GM19238 (cell line): ENCODE measurements at regions not wholly inside any gene's neighbourhood (a gene's known extent, or its start where the extent isn't known, plus 50 kb on each side); places are given as distances from the start of the nearest gene placed in this dataset.

Experiments
- DNase-seq: peaks from one replicate; pipeline ENCODE4 v3.0.0; 2011; ENCODE audit warnings: low spot score; ENCODE audit not compliant: insufficient read length

DNA sequence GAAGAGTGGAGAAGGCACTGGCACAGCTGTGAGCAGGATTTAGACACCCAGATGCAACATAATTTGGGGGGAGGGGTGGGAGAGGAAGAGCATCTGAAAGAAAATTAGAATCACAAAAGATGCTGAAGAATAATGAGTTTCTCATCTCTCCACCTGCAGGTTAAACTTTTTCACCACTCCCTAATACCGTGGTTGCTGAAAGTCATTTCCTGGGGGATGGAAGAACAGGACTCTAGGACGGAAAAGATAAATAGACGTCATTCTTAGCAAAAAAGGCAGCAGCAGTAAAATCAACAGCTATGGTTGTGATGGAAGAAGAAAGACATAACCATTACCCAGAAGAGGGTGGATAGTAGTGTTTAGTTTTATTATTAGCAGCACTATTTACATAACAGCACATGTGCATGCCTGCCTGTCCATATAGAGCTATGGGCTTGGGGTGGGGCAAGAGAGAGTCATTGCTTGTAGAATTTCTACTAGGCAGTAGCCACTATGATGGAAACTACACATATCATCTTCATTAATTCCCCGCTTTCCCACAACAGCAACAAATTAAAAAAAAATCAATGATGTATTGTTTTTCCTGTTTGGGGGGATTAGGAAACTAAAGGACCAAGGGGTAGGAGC lies 212.2 kb downstream of the TRIB2 start:
- DNase-seq = no peak

DNA sequence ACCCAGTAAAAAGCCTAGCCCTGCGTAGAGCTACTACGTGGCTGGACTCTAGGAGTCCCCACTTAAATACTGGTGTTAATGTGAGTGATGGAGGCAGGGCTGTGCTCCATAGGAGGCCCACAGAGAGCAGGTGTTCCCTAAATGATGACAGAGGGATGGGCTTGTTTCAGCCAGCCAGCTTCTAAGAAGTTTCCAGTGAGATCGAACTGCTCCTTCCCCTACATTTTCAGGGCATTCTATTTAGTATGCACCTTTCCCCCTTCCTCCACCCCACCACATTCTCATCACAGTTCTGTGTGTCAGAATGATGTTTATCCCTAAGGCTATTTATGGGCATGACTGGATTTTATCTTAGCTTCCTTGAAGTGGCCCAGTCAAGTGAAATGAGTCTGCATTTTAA lies 213.0 kb downstream of the TRIB2 start:
- DNase-seq = no peak

DNA sequence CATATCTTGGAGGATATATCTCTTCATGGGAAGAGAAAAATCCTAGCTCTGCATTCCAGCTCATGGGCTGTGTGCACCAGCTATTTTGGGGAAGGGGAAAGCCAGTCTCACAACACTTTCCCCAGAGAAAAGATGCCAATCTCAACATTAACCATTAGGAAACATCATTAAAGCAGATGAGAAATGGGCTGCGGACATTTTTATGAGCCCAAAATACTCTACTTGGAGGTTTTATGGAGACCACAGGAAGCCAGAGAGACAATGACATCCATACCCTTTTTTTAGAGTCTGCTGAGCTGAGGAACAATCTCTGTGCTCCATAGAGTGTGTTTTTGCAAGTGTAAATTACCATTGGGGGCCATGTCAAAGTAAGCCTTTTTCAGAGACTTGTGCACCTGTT lies 213.7 kb downstream of the TRIB2 start:
- DNase-seq = no peak

DNA sequence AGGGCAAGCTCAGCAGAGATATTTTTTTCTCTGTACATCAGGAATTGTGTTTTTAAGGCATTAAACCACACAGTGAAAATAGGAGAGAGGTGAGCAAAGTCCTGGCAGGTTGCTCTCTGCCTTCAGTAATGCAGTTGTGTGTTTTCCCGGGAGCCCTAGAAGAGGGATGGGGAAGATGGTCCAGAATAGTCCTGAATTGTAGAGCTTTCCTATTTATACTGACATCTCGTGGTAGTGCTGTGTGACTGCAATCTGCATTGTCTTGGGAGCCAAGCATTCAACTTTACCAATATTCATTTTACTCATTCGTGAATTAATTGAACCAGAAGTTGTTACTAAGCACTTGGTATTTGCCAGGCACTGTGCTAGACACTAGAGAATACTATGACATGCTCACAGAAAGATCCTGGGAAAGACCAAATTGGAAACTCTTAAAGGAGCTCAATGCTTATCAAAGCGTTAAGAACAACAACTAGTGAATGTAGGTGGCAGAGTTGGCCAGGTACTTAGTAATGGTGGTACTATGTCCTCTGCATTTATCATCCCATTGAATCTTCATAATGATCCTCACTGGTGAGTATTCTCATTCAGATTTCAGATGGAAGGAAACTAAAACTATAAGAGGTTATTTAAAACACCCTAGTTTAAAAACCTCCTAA lies 214.6 kb downstream of the TRIB2 start:
- no peak for DNase-seq

DNA sequence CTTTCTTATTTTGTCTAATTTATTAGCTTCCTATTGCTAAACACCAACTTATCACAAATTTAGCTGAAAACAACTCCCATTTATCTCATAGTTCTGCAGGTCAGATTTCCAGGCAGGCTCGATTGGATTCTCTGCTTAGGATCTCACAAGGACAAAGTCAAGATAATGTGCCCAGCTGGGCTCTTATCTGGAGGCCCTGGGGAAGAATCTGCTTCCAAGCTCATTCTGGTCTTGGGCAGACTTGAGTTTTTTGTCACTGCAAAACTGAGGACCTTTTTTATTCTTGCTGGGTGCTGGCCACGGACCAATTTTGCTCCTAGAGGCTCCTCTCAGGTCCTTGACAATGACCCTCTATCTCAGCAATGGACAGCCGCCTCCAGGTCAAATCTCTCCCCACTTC lies 215.5 kb downstream of the TRIB2 start:
- DNase-seq = no peak

DNA sequence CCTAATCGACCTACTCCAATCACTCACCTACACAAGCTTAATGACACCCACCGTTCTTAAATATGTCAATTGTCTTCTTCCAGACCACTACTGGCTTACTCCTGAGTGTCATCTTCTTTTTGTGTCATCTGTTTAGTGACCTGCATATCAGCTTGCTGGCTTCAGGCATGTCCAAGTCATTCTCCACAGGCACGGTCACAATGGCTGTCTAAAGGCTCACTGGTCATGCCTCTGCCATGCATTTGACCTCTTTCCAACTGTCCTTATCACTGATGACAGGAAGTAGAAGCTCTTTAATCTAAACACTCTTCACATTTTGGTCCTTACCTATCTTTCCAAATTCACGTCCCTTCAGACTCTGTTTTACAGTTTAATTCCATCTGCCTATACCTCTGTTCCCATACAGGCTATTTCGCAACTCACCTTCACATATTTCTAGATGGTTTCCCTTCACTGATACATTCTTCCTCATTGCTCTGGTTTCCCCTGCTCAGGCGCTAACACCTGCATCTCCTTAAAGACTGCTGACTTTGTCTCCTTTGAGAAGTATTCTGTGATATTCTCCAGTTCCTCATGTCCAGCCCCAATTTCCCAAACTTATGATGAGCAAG lies 217.5 kb downstream of the TRIB2 start:
- DNase-seq = no peak

DNA sequence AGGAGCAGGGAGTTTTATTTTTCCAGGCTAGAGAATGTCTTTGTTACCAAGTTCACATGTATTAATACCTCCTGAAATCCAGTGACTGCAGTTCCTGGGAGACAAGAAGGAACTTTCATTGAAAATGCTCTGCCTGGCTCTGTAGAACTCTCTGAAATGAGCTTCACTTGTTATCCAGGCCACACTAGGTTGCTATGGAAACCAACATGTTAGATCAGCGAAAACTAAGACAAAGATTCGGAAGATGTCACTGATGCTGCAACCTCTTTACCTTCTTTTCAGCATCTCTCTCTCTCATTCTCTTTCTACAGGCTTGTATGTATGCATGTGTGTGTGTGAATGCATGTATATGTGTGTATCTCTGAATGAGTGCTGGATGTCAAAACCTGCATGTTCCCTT lies 218.5 kb downstream of the TRIB2 start:
- DNase-seq = no peak

DNA sequence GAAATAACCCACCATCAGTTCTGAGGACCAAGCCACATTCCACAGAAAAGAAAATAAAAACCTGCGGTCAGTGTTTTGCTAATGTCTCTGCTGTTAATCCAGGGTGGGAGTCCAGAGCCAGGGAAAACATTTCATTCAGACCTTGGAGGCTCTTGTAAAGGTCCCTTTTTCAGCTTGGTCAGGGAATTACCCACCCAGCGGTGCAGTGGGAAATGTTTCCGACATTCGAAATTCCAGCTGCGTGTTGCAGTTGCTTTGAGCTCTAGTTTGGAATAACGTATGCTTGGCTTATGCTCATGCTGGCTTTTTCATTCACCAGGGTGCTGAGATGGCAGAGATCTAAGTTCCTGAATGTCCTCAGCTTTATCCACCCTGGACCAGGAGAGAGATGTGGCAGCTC lies 219.1 kb downstream of the TRIB2 start:
- DNase-seq = no peak

DNA sequence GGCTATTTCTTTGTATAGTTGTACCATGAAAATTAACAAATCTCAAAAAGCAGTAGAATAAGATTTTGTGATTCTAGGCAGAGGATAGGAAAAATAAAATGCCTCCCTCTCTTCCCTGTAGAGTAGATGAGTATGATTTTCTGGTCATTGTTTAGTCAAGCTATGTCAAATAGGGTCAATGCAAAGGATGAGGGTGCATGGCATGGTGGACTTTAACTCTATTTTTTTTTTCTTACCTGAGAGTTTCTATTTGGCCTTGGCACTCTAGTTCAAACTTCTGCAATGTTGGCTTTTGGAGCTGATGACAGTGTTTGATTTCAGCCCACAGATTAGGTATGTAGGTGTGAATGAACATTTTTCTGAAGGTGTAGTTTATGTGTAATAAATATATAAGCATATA lies 224.5 kb downstream of the TRIB2 start:
- no peak for DNase-seq

DNA sequence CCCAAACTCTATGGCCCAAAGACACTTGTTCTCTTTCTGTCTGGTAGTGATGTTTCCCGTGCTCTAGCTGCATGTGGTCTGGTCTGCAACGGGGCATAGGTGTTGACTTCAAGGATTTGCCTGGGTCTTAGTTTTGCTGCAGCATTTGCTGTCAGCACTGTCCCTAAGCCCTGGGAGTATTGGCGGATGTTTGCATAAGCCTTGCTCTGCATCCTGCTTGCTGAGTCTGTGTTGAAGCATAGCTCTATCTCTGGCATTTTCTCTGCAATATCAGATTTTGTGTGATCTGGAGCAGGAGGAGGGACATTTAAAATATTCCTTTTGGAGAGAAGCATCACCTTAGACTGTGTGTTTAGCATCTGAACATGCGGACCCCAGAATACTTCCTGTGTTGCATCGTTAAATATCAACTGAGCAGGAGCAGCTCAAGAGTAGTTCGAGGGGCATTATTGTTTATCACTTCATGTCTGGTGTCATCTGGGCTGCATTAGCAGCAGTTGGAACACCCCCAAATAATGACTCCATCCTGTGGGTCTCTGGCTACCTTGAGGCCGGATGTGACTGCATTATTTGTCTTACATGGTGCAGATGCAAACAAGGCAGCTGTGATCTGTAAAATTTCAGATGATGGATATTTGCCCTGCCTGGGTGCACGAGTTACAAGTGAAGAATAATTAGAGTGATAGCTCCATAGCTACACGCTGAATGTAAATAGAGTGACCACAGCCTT lies 231.7 kb downstream of the TRIB2 start:
- DNase-seq = no peak

DNA sequence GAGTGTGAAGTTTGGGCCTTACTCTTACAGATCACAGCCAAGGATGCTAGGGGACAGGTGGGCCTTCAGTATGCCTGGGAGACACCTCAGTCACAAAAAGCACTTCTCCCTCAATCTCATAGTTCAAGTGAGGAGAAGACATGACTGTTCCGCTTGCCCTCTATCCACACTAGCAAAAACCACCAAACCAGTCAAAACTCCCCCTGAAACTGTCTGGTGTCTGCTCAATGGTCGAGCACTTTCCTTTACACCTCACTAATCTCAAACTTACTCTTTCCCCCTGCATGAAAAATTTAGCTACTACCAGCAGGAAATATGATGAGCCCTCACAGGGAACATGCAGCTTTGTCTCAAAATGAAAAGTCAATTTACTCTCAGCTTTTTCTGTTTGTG lies 232.2 kb downstream of the TRIB2 start:
- no peak for DNase-seq

DNA sequence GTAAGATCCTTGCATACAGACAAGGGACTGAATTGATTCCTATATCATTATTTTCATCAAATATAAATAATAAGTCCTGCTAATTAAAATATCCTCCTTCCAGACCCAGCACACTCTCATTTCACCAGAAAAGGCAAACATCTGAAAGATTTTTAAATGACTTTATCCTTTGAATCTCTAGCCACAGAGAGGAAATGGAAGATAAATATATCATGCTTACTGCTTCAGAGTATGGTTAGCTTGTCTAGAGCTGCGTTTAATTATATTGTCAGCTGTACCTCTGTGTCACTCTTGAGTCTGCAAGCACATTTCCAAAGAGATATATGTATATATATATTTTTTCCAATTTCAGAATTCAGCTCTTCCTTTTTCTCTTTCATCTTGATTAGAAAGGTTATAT lies 232.7 kb downstream of the TRIB2 start:
- DNase-seq = no peak

DNA sequence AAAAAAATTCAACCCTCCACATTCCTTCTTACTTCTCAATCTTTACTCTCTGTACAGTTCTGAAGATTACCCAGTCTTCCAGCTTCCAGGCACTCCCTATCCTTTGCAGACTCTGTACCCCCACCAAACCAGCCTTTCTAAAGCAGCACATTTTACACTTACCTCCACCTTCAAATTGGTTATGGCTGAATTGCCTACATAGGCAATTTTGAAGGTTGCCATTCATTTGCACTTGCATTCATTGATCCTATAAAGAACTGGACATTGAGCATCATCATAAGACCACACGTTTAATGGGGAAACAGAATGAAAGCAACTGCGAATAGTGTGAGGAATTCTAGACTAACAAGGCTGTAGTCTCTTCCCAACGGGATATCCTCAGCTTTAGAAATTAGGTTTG lies 233.4 kb downstream of the TRIB2 start:
- no peak for DNase-seq

DNA sequence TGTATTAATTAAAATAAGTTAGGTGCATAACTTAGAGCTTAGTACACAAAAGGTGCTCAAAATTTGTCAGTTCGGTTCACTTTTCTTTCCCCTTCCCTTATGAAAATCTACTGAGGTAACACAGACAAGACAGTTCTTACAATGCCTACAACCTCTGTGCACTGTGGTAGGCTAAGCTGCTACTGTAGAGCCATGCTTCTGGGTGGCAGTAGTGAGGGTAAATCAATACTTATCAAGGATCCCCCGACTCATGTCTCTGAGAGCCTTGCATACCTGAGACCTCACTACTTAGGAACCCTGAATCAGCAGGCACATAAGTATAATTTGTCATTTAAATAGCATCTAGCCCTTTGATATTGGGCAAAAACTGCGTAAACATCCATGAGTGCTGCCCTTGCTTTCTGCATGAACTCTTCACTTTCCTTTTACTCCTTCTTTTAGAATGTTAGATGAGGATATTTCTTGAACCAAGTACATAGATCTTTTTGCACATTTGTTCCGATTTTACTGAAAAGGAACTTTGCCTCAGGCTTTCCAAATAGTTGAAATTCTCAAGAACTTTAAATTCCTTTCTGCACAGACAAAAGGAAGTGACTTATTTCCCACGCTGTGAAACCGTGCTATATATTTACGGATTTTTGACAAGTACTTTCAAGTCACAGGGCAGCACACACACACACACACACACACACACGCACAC lies 234.4 kb downstream of the TRIB2 start:
- DNase-seq = no peak

DNA sequence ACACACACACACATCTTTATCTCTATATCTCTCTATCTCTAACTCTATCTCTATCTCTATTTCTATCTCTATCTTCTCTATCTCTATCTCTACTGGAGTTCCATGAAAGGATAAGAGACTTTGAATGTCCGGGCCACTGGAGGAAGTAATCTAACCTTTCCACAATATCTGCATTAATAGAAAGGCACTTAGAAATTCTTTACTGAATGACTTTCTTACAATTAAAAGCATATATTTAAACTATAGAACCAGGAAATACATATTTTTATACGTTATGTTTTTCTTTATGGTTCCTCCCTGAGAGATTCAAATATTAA lies 234.9 kb downstream of the TRIB2 start:
- no peak for DNase-seq

DNA sequence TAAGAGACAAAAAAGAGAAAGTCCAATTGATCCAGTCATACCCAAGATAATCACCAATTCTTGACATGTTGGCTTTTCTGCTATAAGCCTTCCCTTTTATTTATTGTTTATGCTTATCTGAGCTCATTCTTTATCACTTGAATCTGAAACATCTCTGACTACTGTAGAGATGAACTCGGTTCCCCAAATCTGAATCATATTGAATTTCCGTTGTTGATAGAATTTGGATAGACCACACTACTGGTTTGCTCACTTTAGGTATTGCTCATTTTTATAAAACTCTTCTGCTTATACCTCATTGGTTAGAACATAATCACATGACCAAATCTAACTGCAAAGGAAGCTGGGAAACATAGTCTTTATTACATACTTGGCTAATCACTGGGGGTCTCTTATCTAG lies 236.9 kb downstream of the TRIB2 start:
- no peak for DNase-seq

DNA sequence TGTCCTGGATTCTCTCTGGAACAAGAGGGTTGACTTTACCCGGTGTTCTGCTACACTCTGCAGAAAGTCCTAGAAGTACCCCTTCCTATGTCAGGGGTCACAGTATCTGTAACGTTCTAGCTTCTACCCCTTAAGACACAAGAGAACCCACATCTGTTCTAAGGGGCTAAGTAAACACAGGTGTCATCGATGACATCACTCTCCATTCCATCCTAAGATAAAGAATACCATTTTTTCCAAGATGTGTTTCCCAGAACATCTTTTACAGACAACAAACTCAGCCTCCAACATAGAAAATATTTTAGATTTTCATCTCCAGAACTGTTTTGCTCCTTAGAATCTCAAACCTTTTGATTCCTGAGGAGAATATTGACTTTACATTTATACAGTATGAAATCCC lies 239.1 kb downstream of the TRIB2 start:
- no peak for DNase-seq

DNA sequence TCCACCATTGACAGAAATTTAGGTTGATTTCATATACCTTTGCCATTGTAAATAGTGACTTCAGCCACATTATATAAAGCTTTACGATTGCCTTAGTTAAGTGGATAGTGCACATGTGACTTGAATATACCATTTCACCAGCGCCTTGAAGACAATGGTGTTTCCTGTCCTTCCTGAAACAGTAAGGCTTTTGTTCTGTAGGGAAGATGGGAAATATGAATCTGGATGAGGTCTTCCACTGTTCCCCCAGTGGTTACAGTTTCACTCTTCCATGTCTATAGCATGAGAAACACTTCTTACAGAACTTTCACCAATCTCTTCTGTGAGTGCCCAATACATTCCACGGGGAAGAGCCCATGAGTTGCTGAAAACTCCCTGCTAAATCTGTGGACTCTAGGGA lies 240.5 kb downstream of the TRIB2 start:
- no peak for DNase-seq

DNA sequence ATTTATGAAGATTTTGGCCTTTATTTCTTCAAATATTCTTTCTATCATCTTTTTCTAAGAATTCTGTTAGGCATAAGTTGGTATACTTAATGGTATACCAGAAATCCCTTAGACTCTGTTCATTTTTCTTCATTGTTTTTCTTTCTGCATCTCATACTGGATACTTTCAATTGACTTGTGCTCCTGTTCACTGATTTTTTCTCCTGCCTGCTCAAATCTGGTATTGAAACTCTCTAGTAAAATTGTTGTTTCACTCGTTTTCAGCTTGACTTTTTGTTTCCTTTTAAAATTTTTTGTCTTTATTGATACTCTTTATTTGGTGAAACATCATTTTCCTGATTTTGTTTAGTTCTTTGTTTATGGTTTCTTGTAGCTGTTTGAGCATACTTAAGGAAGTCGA lies 243.2 kb downstream of the TRIB2 start:
- no peak for DNase-seq

DNA sequence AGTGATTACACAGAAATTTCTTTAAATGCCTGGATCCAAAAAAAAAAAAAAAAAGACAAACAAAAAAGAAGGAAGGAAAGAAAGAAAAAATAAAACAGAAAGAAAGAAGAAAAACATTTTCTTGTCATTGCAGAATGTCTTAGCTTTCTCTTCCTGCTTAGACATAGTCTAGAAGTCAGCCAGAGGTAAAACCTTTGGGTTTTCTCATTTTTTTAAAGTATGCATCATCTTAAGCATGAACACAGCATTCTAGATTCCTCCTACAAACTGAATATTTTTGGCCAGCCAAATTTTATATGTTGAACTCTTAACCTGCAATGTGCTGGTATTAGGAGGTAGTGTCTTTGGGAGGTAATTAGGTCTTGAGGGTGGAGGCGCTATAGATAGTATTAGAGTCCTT lies 243.9 kb downstream of the TRIB2 start:
- DNase-seq = no peak

DNA sequence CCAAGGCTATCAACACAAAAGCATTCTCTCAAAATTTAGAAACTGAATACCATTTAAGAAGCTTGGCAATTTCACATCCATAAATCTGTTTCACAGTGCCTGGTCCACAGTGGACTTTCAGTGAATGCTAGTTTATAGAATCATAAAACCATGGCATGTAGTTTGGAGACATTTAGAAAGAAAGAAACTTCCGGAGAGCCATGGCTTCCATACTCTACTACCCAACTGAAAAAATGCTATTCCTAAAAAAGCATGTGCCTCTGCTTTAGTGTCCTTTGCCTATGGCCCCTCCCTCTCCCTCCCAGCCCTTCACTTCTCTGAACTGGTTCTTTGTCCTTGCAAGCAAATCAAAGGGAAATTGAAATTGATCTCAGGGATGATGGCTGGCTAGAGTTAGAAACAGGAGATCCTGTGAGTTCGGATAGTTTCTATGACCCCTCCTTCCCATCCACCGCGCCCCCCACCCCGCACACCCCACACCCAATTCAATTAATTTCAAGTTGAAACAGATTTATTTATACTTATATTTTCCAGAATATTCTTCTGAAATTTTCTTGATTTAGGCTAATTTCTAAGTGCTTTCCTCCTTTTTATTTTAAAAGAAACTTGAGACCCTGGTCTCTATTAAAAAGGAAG lies 248.3 kb downstream of the TRIB2 start:
- DNase-seq = no peak
